Neural crest cell (in vitro differentiated cells): ENCODE measurements at regions not wholly inside any gene's neighbourhood (a gene's known extent, or its start where the extent isn't known, plus 50 kb on each side); places are given as distances from the start of the nearest gene placed in this dataset.

Experiments
- DNase-seq: peaks from one replicate; pipeline ENCODE4 v3.0.0; 2021; ENCODE audit warnings: low read depth, mixed read lengths, low spot score
- H3K27ac Mint-ChIP-seq: one replicate; pipeline ENCODE4 v1.8.0; 2021; ENCODE audit warnings: mild to moderate bottlenecking, mixed read lengths; ENCODE audit not compliant: unreplicated experiment
- H3K27me3 Mint-ChIP-seq: 2 replicates; pipeline ENCODE4 v1.8.0; 2021; ENCODE audit warnings: low read depth, mild to moderate bottlenecking, mixed read lengths
- H3K36me3 Mint-ChIP-seq: 2 replicates; pipeline ENCODE4 v1.8.0; 2021; ENCODE audit warnings: low read depth, mild to moderate bottlenecking, mixed read lengths
- H3K4me1 Mint-ChIP-seq: 2 replicates; pipeline ENCODE4 v1.8.0; 2021; ENCODE audit warnings: mixed read lengths
- H3K4me3 Mint-ChIP-seq: one replicate; pipeline ENCODE4 v1.8.0; 2021; ENCODE audit warnings: mild to moderate bottlenecking, mixed read lengths
- H3K9me3 Mint-ChIP-seq: 2 replicates; pipeline ENCODE4 v1.8.0; 2021; ENCODE audit warnings: mixed read lengths
- CTCF ChIP-seq: fragments of 200-600 bp; sonication (generic); conservative IDR thresholded peaks from 2 replicates; pipeline ENCODE4 v1.5.0; 2021; ENCODE audit warnings: antibody characterized with exemption, mild to moderate bottlenecking

DNA sequence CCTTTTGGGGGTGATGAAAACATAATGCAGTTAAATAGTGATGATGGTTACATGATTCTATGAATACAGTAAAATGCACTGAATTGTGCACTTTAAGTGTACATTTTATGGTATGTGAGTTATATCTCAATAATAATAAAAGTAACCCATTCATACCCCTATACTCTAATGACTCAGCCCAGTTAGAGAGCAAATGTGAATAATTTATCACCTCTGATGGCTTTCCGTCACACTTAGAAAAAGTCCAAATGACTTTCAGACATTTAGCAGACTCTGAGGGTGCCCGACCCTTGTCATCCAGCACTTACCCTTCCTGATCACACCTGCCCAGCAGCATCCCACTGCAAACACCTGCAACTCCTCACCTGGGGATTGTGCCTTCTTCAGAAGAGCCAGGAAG is 148.1 kb upstream of the MAF start:
- Mint-ChIP-seq H3K4me1 (no peaks in the 10 kb centered on the region), H3K36me3 (peaks cover 3% of the 10 kb centered on the region), H3K27me3 (no peaks in the 10 kb centered on the region), H3K9me3 (peaks cover 15% of the 10 kb centered on the region), H3K27ac (no peak overlapping the region), H3K4me3 (no peak overlapping the region)
- DNase-seq, result no peak
- TF ChIP-seq CTCF, result no peak

- Mint-ChIP-seq H3K36me3 (peaks cover 3% of the 10 kb centered on the region), H3K27ac (no peak overlapping the region), H3K4me3 (no peak overlapping the region), H3K9me3 (peaks cover 18% of the 10 kb centered on the region), H3K27me3 (no peaks in the 10 kb centered on the region), H3K4me1 (no peaks in the 10 kb centered on the region)
- no peak for DNase-seq
- TF ChIP-seq CTCF, result no peak
These were observed 147.2 kb upstream of the MAF start for GRCh38 chr16:79747688-79748087.

GRCh38 chr16:79740252-79740651 is 139.7 kb upstream of the MAF start:
- Mint-ChIP-seq H3K36me3 (no peaks in the 10 kb centered on the region), H3K4me3 (no peak overlapping the region), H3K27ac (no peak overlapping the region), H3K27me3 (no peaks in the 10 kb centered on the region), H3K4me1 (peaks cover 13% of the 10 kb centered on the region), H3K9me3 (peaks cover 3% of the 10 kb centered on the region)
- no peak for DNase-seq
- no peak for TF ChIP-seq CTCF

DNA sequence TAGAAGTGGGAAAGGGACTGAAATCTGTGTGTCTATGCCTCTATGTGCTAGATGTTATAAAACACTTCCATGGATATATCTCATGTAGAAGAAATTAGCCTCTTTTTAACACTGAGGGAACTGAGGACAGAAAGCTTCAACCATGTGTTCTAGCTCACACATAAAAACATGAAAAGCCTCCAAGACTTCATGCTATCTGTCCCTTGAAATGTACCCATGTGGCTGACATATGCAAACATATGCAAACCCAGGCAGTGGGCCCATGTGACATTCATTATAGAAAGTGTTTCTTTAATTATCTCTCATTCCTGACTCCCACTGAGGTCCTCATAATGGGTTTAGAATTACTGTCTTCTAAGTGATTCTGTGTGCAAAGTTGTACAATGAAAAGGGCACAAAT is 134.7 kb upstream of the MAF start:
- peaks cover 8% of the 10 kb centered on the region for H3K9me3 Mint-ChIP-seq
- H3K4me1 Mint-ChIP-seq, result peaks cover 13% of the 10 kb centered on the region
- no peak for DNase-seq
- no peak overlapping the region for H3K27ac Mint-ChIP-seq
- peaks cover 5% of the 10 kb centered on the region for H3K36me3 Mint-ChIP-seq
- peaks cover 2% of the 10 kb centered on the region for H3K27me3 Mint-ChIP-seq
- H3K4me3 Mint-ChIP-seq, result no peak overlapping the region
- TF ChIP-seq CTCF, result no peak

GRCh38 chr16:79734721-79735120 is 134.2 kb upstream of the MAF start:
- DNase-seq, result no peak
- peaks cover 5% of the 10 kb centered on the region for H3K36me3 Mint-ChIP-seq
- H3K27ac Mint-ChIP-seq, result no peak overlapping the region
- H3K4me3 Mint-ChIP-seq, result no peak overlapping the region
- peaks cover 13% of the 10 kb centered on the region for H3K4me1 Mint-ChIP-seq
- TF ChIP-seq CTCF, result no peak
- peaks cover 8% of the 10 kb centered on the region for H3K9me3 Mint-ChIP-seq
- H3K27me3 Mint-ChIP-seq, result peaks cover 2% of the 10 kb centered on the region

DNA sequence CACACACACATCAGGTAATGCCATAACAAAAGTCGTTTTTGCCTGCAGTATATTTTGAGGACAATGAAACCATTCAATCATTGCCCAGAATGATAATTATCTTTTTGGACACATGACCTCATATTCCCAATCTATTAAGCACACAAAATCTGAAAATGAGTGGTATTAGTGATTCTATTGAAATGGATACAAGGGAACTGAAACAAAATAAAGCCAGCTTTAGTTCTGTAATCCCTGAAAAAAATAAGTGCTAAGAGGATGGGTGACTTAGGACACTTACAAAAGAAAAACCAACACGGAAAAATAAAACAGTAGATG is 128.3 kb upstream of the MAF start:
- Mint-ChIP-seq H3K4me1 (peaks cover 10% of the 10 kb centered on the region), H3K4me3 (no peak overlapping the region), H3K9me3 (peaks cover 8% of the 10 kb centered on the region), H3K36me3 (peaks cover 5% of the 10 kb centered on the region), H3K27me3 (no peaks in the 10 kb centered on the region), H3K27ac (no peak overlapping the region)
- no peak for TF ChIP-seq CTCF
- no peak for DNase-seq
